Endothelial cell of umbilical vein (primary cell): ENCODE measurements at regions not wholly inside any gene's neighbourhood (a gene's known extent, or its start where the extent isn't known, plus 50 kb on each side); places are given as distances from the start of the nearest gene placed in this dataset.

Experiments
- BruUV-seq: library from RNA; stranded (reverse); fragments of 400-500 nt; replicated peaks from 2 replicates; lab custom pipeline; 2021; lab: Mats Ljungman, UMichigan
- CTCF ChIA-PET: fragments of 300-600, 350-600 bp; sonication (Branson Sonifier 250); formaldehyde crosslinking; loops from one replicate; lab custom pipeline; 2021; ENCODE audit warnings: antibody characterized with exemption, inconsistent platforms; lab: Charles Lee
- POLR2A ChIA-PET: fragments of 300-600, 350-600 bp; sonication (Branson Sonifier 250); formaldehyde crosslinking; loops from one replicate; lab custom pipeline; 2021; ENCODE audit warnings: antibody characterized with exemption, inconsistent platforms; lab: Charles Lee
- DNase-seq: peaks from one replicate; pipeline ENCODE4 v3.0.0-alpha.2; 2011; ENCODE audit warnings: low read depth, low spot score
- FAIRE-seq: peaks from 2 replicates; lab custom pipeline; 2011; peaks lifted over from hg19 to GRCh38; lab: Jason Lieb, UNC
- H2AFZ ChIP-seq: 2 replicates; pipeline ENCODE4 v1.6.0; 2012; ENCODE audit warnings: low read depth, low read length, control low read depth, inconsistent platforms
- H3K27ac ChIP-seq: 2 replicates; pipeline ENCODE4 v1.5.1; 2011; ENCODE audit warnings: low read depth, mild to moderate bottlenecking, control low read depth, low read length, moderate library complexity; ENCODE audit not compliant: insufficient read depth
- H3K27me3 ChIP-seq, 2 experiments: 2 replicates each; pipeline versions ENCODE4 v1.6.0 to v1.6.1; 2011; ENCODE audit warnings: low read length in 2 of 2, mixed read lengths in 1 of 2; ENCODE audit not compliant: control insufficient read depth in 2 of 2, insufficient read depth in 2 of 2
- H3K36me3 ChIP-seq, 2 experiments: 2 replicates in 1 of 2; 3 replicates in 1 of 2; pipeline ENCODE4 v1.5.1; 2011; ENCODE audit warnings: low read length in 2 of 2, mild to moderate bottlenecking in 1 of 2, moderate library complexity in 1 of 2; ENCODE audit not compliant: control insufficient read depth in 2 of 2, insufficient read depth in 2 of 2; ENCODE audit errors: extremely low read depth in 1 of 2
- H3K4me1 ChIP-seq: 3 replicates; pipeline ENCODE4 v1.5.1; 2011; ENCODE audit warnings: mild to moderate bottlenecking, low read length; ENCODE audit not compliant: control insufficient read depth, insufficient read depth; ENCODE audit errors: extremely low read depth
- H3K4me2 ChIP-seq: 2 replicates; pipeline ENCODE4 v1.6.1; 2011; ENCODE audit warnings: low read length, control low read depth, mixed read lengths; ENCODE audit not compliant: insufficient read depth
- H3K4me3 ChIP-seq, 3 experiments: fragments of 200-600 bp in 1 of 3; sonication (generic), shearing (Covaris generic) in 1 of 3; replicated peaks in 1 of 3; 2 replicates each; pipeline ENCODE4 v1.5.1; 2011 to 2016; ENCODE audit warnings: control low read depth in 3 of 3, low read length in 3 of 3, mild to moderate bottlenecking in 2 of 3, inconsistent platforms in 1 of 3, low read depth in 1 of 3, moderate library complexity in 1 of 3; ENCODE audit not compliant: insufficient read depth in 1 of 3
- H3K79me2 ChIP-seq: 2 replicates; pipeline ENCODE4 v1.6.0; 2012; ENCODE audit warnings: low read length, inconsistent platforms; ENCODE audit not compliant: control insufficient read depth, insufficient read depth
- H3K9ac ChIP-seq: replicated peaks from 2 replicates; pipeline ENCODE3; 2011; ENCODE audit warnings: low read length, control low read depth; ENCODE audit not compliant: insufficient read depth; ENCODE audit errors: extremely low read depth
- H3K9me1 ChIP-seq: replicated peaks from 3 replicates; pipeline ENCODE4 v1.6.0; 2011; ENCODE audit warnings: mild to moderate bottlenecking, low read length; ENCODE audit not compliant: control insufficient read depth, insufficient read depth; ENCODE audit errors: extremely low read depth
- H3K9me3 ChIP-seq: replicated peaks from 2 replicates; pipeline ENCODE4 v1.5.1; 2012; ENCODE audit warnings: low read length, inconsistent platforms; ENCODE audit not compliant: control insufficient read depth, insufficient read depth
- H4K20me1 ChIP-seq: replicated peaks from 2 replicates; pipeline ENCODE3; 2011; ENCODE audit warnings: mild to moderate bottlenecking, low read length; ENCODE audit not compliant: control insufficient read depth, insufficient read depth; ENCODE audit errors: extremely low read depth
- FOS ChIP-seq: IDR thresholded peaks from 2 replicates; pipeline ENCODE4 v1.6.1; 2011; ENCODE audit warnings: mild to moderate bottlenecking, low read length, moderate library complexity, borderline replicate concordance; ENCODE audit not compliant: insufficient read depth
- GATA2 ChIP-seq: IDR thresholded peaks from 2 replicates; pipeline ENCODE4 v1.7.0; 2011; ENCODE audit warnings: low read depth, mild to moderate bottlenecking, moderate library complexity, mixed read lengths, low read length; ENCODE audit not compliant: insufficient read length, insufficient read depth
- MYC ChIP-seq: IDR thresholded peaks from one replicate; pipeline ENCODE4 v1.6.1; 2011; ENCODE audit warnings: mild to moderate bottlenecking, low read depth, low read length
- POLR2AphosphoS5 ChIP-seq: IDR thresholded peaks from 2 replicates; pipeline ENCODE4 v1.6.1; 2012; ENCODE audit warnings: low read depth, mild to moderate bottlenecking, control low read depth, low read length, moderate library complexity; ENCODE audit not compliant: insufficient read depth
- dilution Hi-C: fragments of 300-500 bp; cut with MboI; formaldehyde crosslinking; loops from one replicate; pipeline ENCODE4 v1.15.0; 2019; ENCODE audit warnings: low sequenced_read_pairs; ENCODE audit not compliant: extremely low pct_ligation_motif_present
- intact Hi-C: fragments of 100-400 bp; cut with micrococcal nuclease; formaldehyde crosslinking; loops from one replicate; pipeline ENCODE4 v1.10.0; 2022

- FAIRE-seq (no peak), DNase-seq (no peak)
- no peak overlapping the region for H2AFZ ChIP-seq
- H4K20me1 ChIP-seq, result no peaks in the 10 kb centered on the region
- no peak overlapping the region for H3K27ac ChIP-seq
- H3K27me3 ChIP-seq, result no peaks in the 10 kb centered on the region
- H3K4me1 ChIP-seq, result no peaks in the 10 kb centered on the region
- POLR2A ChIA-PET, result no interaction called here
- intact Hi-C loops (no loop called here), dilution Hi-C loops (no loop called here)
- no peak overlapping the region for H3K4me3 ChIP-seq
- no peaks in the 10 kb centered on the region for H3K9me3 ChIP-seq
- H3K9ac ChIP-seq, result no peak overlapping the region
- CTCF ChIA-PET, result no interaction called here
- no TSS peak for BruUV-seq
- H3K4me2 ChIP-seq, result no peak overlapping the region
- H3K9me1 ChIP-seq, result no peaks in the 10 kb centered on the region
- no peaks in the 10 kb centered on the region for H3K79me2 ChIP-seq
- no peak for TF ChIP-seq POLR2AphosphoS5
- H3K36me3 ChIP-seq, result no peaks in the 10 kb centered on the region
Measured at GRCh38 chr1:57820356-57821095, 396.7 kb upstream of the DAB1 start.

GRCh38 chr1:57819893-57820292 lies 396.0 kb upstream of the DAB1 start:
- dilution Hi-C loops (no loop called here), intact Hi-C loops (no loop called here)
- Histone ChIP-seq H3K9me3 (no peaks in the 10 kb centered on the region), H3K27me3 (no peaks in the 10 kb centered on the region), H3K4me3 (no peak overlapping the region), H3K4me2 (no peak overlapping the region), H3K9ac (no peak overlapping the region), H3K27ac (no peak overlapping the region), H3K79me2 (no peaks in the 10 kb centered on the region), H3K4me1 (no peaks in the 10 kb centered on the region), H3K9me1 (no peaks in the 10 kb centered on the region), H4K20me1 (no peaks in the 10 kb centered on the region), H3K36me3 (no peaks in the 10 kb centered on the region), H2AFZ (no peak overlapping the region)
- DNase-seq (no peak), FAIRE-seq (no peak)
- TF ChIP-seq FOS (no peak), GATA2 (no peak), MYC (no peak)
- CTCF ChIA-PET, result no interaction called here
- POLR2A ChIA-PET, result no interaction called here
- BruUV-seq, result no TSS peak
